PFSK-1 (cell line): ENCODE measurements at regions not wholly inside any gene's neighbourhood (a gene's known extent, or its start where the extent isn't known, plus 50 kb on each side); places are given as distances from the start of the nearest gene placed in this dataset.

ENCODE experiments used
- POLR2AphosphoS5 ChIP-seq: IDR thresholded peaks from 2 replicates; pipeline ENCODE4 v1.6.1; 2012; ENCODE audit warnings: low read depth, mild to moderate bottlenecking, control low read depth, low read length, moderate library complexity
- REST ChIP-seq, 2 experiments: IDR thresholded peaks; 2 replicates each; pipeline versions ENCODE4 v1.6.1 to v1.8.0; 2011 to 2012; ENCODE audit warnings: low read depth in 2 of 2, low read length in 2 of 2, control low read depth in 1 of 2, inconsistent platforms in 1 of 2, mild to moderate bottlenecking in 1 of 2, moderate library complexity in 1 of 2; ENCODE audit not compliant: insufficient read depth in 1 of 2
- SIN3A ChIP-seq: IDR thresholded peaks from 2 replicates; pipeline ENCODE4 v1.6.1; 2012; ENCODE audit warnings: mild to moderate bottlenecking, low read length, moderate library complexity, borderline replicate concordance; ENCODE audit not compliant: insufficient read depth
- TAF1 ChIP-seq: IDR thresholded peaks from 2 replicates; pipeline ENCODE4 v1.6.1; 2012; ENCODE audit warnings: low read length, control low read depth, borderline replicate concordance; ENCODE audit not compliant: insufficient read depth

GRCh38 chr7:22913158-22913557 lies 90.5 kb upstream of the TOMM7 start:
- TF ChIP-seq SIN3A (no peak), REST (IDR thresholded peaks at IDR 0.05; ENCODE audit: insufficient read depth in 1 of 2, low read depth in 2 of 2, low read length in 2 of 2) (no peak), POLR2AphosphoS5 (no peak), TAF1 (no peak)
